Activated T-cell treated with anti-CD3 and anti-CD28 coated beads, Interleukin-2, amount 50 U/mL, for 1 hour (primary cell): ENCODE measurements at regions not wholly inside any gene's neighbourhood (a gene's known extent, or its start where the extent isn't known, plus 50 kb on each side); places are given as distances from the start of the nearest gene placed in this dataset.

Experiments used
- DNase-seq: peaks from one replicate; pipeline ENCODE4 v3.0.0-alpha.2; 2020

DNA sequence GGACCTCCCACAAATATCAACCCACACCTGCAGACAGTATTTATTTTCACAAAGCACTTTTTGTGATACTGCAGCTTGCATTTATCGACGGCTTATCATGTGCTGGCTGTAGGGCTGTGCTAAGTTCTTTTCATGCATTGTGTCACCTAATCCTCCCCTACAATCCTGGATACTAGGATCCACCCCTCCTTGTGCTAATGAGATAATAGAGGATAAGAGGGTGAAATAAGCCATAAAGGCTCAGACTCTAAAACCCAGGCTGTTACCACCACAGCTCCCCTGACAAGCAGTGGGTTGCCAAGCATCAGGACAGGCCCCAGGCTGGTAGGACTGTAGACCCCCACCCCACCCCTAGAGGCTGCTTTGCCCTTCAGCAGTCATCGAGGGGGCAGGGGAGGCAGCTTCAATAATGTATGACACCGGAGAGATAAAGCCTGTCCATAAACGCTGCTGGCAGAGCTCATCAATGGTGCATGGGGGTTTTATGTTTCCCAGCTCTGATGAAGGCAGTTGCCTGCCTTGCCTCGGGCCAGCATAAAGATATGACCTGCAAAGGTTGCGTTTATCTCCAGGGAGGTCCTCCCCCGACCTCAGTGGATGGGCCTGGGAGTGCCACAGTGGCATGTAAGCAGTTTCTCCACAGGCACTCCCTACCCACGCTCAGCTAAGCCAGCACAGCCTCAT lies 73.9 kb upstream of the C16orf82 start:
- no peak for DNase-seq

DNA sequence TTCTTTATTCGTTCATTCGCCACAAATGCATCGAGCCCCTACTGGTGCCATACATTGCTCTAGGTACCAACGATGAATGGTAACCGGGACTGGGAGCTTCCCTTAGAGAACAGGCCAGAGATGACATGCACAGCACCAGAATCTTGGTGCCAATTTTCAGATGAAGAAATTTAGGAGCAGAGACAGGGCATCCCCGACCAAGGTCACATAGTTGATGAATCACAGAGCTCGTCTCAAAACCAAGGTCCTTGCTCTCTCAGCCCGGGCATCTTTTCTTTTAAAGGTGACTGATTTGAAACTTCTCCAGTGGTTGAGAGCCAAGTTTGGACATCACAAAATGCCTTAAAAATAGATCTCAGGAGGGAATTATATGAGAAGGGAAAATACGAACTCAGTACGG lies 73.2 kb upstream of the C16orf82 start:
- no peak for DNase-seq

- no peak for DNase-seq
Measured at GRCh38 chr16:26993963-26994362, 72.8 kb upstream of the C16orf82 start.

DNA sequence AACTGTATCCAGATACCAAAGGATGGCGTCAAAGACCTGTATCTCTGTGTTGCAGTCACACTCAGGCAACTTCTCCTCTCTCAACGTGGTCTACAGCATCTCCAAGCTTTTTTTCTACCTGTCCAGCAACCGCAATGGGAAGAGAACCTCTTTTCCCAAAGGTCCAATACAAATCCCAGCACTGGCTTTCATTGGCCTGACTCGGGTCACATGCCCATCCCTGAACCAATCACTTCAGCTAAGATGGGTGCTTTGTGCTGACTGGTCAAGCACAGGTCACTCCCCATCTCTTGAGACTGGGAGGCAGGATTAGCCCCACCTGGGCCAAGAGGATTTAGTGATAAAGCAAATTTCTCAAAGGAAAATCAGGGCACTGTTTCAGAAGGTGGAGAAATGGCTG lies 71.2 kb upstream of the C16orf82 start:
- DNase-seq = no peak

DNA sequence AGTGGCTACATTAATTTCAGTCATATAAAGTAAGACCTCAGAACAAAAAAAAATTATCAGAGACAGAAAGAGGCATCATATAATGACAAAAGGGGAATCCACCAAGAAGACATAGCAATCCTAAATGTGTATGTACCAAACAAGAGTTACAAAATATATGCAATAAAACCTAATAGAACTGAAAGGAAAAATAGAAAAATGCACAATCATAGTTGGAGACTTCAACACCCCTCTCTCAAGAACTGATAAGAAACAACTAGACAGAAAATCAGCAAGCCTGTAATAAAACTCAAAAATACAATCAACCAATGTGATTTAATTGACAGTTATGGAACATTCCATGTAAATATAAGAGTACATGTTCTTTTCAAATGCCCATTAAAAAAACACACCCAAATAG lies 61.3 kb upstream of the C16orf82 start:
- DNase-seq = no peak
